DMS153 treated with DMSO at 0.1 percent for 48 hours (cell line): ENCODE measurements at regions not wholly inside any gene's neighbourhood (a gene's known extent, or its start where the extent isn't known, plus 50 kb on each side); places are given as distances from the start of the nearest gene placed in this dataset.

Experiments used
- DNase-seq: peaks from one replicate; lab custom pipeline; 2025; ENCODE audit not compliant: unreplicated experiment; lab: John Stamatoyannopoulos, UW

DNA sequence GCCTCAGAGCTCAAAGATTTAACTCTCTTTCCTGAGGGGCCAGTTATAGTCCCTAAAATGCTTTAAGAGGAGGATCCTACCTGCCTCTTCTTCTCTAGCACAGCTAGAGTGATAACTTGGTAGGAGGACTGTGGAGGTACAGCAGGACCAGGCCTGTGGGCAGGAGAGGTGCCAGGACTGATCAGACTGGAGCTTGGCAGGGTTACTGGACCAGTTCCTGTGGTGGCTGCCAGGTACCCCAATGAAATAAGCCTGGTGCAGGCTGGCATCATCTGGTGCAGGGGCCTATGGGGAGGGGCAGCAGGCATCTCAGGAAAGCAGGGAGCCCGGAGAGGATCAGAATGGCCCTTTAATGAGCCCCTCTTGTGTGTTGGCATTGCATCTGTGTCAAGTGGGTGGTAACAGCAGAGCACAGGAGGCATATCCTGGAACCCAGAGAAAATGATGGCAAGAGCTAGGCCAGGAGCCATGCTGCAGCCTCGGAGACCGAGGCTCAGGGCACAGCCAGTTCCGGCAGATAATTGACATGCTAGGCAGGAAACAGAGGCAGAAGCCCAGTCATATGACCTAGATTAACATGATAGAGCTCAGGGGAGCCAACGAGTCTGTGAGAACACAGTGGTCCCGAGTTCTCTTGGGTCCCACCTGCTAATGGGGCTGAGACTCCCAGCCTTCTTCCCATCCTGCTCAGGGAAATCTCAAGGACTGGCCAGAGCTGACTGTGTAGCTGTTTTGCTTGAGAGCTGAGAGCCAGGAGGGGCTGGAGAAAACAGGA, 187.5 kb upstream of the ZBED5 start:
- DNase-seq = no peak

- no peak for DNase-seq
These were observed 186.4 kb upstream of the ZBED5 start for GRCh38 chr11:11044137-11044855.

GRCh38 chr11:11043721-11044120, 185.9 kb upstream of the ZBED5 start:
- DNase-seq = no peak

DNA sequence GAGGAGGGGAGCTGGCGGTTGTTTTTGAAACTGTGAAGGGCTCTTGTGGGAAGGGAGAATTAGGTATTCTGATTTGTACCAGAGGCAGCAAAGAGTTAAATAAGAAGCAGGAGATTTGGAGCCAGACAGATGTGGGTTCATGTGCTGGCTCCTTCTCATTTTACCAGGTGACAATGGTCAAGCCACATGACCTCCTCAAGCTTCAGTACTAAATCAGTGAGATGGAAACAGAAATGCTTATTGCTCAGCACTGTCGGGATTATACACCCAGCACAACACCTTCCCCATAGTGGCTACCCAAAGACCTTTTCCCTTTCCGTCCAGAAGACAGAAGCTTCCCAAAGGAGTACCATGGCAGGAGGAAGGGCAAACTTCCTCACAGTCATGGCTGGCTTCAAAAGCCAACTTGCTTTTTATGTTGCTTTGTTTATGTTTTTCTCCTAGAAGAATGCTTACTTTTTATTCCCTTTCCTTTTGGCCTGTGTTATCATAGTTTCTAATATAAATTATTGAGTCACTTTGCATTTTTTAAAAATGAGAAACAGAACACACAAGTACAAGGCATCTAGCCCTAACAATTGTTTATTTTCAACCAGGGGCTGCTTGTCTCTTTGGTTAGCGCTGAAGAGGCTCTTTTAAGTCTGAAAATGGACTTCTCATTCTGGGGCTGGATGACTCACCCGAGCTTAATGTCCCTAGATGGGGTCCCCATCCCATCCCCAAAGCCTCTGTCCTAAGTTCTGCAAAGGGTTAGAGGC, 181.5 kb upstream of the ZBED5 start:
- no peak for DNase-seq

DNA sequence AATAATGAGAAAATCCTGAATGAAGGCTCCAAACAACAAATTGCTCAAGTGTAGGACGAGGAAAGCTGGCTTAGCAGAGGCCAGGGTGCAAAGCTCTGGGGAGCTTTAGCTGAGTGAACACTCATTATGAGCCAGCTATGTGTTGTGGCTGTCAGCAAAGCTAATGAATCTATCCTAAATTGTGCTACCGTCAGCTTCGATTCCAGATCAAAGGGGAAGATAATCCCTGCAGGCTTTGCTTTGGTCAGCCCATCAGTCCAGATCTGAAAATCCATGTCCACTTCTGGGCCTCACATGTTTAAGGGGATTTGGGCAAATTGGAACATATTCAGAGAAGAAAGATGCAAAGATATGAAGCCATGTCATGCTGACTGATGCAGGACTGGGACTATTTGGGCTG, 180.9 kb upstream of the ZBED5 start:
- no peak for DNase-seq

DNA sequence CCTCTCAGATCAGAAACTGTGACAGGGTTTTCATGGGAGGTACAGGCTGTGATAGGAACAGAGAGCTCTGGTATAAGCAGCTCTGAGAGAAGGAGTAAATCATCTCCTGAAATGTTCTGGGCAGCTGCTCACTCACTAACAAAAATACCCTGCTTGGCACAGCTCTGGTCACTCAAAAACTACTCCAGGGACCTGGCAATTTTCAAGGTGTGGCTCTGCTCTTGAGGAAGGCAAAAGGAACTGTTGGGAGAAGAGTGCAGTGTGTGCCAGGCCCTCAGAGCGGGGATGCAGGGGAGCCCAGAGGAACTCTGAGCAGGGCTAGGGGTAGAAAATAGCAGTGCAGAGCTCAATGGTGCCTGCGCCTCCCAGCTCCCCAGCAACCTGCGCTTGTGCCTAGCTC, 180.5 kb upstream of the ZBED5 start:
- DNase-seq = no peak

DNA sequence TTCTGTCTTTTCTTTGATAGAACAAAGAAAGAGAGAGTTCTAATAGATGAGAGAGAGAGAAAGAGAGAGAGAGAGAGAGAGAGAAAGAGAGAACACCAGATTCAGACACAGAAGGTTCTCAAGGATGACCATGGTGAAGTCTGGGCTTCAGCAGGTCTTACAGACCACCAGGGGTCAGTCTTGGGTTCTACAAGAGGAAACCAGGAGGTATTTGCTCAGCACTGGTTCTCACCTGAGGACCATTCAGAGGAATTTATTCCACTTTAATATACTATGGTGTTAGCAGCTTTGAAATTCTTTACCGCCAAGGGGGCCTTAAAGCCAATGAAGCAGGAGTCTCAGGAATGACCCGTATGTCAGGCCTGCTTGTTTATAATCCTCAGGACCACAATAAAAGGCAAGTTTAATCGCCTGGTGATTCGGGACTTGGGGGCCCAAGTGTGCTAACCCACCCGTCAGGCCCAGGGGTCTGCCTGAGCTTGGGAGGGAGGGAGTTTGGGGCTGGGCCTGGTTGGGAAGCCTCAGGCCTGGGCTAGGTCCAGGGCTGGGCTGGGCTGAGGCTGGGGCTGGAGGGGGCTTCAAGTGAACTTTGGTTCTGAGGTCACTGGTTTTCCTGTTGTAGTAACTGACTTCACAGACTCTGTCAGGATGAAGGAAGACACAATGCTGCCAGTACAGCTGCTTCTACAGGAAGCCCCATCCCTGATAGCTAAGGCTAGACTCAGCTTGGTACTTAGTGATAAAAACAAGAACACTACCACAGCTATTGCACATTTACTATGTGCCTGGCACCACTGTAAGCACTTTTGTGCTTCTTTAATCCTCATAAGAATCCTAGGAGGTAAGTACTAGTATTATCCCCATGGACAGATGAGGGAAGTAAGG, 179.2 kb upstream of the ZBED5 start:
- peak; percentile 68 for DNase-seq

GRCh38 chr11:11036185-11036847, 178.5 kb upstream of the ZBED5 start:
- no peak for DNase-seq

DNA sequence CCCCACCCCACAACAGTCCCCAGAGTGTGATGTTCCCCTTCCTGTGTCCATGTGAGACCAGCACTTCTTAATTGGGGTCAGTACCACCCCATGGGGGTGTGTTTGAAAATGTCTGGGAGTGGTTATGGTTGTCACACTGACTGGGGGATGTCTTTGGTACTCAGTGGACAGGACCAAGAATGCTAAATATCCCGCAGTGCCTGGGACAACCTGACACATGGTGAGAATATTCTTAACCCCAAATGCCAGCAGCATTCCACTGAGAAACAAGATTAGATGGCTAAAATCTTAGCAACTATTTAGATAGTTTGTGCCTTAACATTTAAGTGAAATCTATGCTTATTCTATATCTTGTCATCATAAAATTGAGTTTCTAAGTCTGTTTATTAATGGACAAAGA, 177.5 kb upstream of the ZBED5 start:
- no peak for DNase-seq

DNA sequence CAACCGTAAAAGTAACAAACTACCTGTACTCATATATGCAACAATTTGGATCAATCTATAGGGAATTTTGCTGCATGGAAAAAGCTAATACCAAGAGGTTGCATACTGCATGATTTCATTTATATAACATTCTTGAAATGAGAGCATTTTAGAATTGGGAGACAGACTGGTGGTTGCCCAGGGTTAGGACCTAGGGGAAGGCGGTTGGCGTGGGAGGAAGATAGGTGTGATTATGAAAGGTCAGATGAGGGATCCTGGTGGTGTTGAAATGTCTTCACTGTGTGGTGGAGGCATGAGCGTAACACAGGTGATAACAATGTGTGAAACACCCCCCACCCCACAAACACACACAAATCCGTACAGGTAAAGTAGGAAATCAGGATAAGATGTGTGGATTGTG, 176.6 kb upstream of the ZBED5 start:
- DNase-seq = no peak

- no peak for DNase-seq
These were observed 174.2 kb upstream of the ZBED5 start for GRCh38 chr11:11032066-11032465.

- DNase-seq = no peak
These were observed 171.2 kb upstream of the ZBED5 start for GRCh38 chr11:11029027-11029426.

DNA sequence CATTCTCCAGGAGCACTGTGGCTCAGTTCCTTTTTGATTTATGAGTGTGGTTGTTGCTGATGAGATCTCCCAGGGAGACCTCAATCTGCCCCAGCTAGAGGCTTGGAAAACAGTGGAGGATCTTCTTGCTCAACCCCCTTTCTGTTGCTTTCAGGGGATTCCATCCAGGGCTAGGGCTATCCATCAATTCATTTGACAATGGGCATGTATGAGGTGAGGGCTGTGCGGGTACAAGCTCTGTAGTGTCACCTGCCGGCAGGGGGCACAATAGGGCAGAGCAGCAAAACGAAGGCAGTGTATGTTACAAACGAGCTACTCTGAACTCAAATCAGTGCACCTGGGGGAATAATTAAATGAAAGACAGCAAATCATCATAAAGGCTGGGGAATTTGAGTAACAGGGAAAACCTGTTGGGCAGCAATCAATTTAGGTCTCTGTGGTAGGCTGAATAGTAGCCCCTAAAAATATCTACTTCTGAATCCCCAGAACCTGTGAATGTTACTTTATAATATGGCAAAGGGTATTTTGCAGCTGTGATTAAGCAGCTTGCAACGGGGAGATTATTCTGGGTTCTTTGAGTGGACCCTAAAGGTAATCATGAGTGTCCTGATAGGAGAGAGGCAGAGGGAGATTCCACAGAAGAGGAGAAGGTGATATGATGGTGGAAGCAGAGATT, 170.3 kb upstream of the ZBED5 start:
- DNase-seq = peak; percentile 58

DNA sequence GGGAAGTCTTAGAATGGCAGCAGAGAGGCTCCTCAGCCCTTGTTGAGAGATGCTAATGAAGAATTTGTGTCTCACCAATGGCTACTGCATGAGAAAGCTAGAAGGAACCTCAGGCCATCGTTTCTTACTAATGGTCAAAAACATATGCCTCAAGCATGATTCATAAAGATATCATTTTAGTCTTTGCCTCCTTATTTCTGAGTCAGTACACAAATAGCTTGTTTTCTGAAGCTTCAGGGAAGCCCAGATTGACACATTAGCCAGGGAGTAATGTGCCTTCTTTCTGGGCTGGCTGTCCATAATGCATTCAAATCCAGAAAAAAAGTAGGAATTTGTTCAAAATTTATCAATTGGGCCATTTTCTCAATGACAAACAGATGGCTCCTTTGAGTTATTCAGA, 169.4 kb upstream of the ZBED5 start:
- DNase-seq = no peak

GRCh38 chr11:11025087-11025486, 167.2 kb upstream of the ZBED5 start:
- no peak for DNase-seq

DNA sequence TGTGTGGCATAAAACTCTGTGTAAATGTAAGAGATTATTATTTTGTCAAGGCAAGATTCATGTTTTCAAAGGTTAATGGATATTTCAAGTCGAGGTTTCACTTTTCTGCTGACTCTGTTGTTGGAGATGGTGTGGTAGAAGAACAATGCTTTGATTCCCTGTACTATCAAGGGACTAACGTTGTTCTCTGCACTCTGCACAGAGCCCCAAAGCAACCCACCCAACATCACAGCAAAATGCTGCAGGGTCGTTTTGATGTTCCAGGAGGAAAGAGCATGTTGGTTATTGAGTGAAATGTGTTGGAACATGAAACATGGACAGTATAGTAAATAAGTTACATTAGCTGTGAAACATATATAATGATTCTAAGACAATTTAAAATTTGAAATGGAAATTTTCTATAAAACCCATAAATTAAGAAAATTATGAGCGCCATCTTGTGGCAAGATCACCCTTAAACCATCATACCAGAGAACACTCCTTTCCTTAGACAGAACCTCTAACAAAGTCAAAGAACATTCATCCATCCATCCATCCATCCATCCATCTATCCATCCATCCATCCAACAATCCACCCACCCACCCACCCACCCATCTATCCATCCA, 164.4 kb upstream of the ZBED5 start:
- DNase-seq = peak; percentile 9

DNA sequence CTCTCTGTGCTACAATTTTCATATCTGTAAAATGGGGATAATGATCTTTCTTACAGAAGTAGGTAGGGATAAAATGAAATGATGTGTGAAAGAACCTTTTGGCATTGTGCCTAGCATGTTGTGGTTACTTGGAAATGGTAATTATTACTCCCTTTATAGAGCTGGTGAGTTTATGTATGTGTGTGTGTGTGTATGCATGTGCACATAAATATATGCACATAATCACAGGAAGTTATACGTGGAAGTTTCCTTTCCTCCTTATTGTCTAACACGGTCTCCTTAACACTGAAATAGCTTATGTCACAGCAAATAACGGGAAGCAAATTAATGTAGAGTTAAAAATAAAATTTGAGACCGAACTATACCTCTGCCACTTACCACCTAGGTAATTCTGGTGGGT, 163.7 kb upstream of the ZBED5 start:
- DNase-seq = no peak

- no peak for DNase-seq
These were observed 162.9 kb upstream of the ZBED5 start for GRCh38 chr11:11020747-11021149.

GRCh38 chr11:11020219-11020726, 162.4 kb upstream of the ZBED5 start:
- DNase-seq = no peak
